Forelimb muscle (tissue), 1 donor: ENCODE measurements at regions not wholly inside any gene's neighbourhood (a gene's known extent, or its start where the extent isn't known, plus 50 kb on each side); places are given as distances from the start of the nearest gene placed in this dataset.

Experiments
- DNase-seq: peaks from one replicate; pipeline ENCODE4 v3.0.0-alpha.2; 2013; ENCODE audit warnings: low read depth

- DNase-seq = no peak
Observed at GRCh38 chr2:133667085-133667484, 98.8 kb upstream of the NCKAP5 start.

- no peak for DNase-seq
Observed at GRCh38 chr2:133667968-133668367, 99.7 kb upstream of the NCKAP5 start.

- no peak for DNase-seq
Observed at GRCh38 chr2:133668547-133668946, 100.3 kb upstream of the NCKAP5 start.

DNA sequence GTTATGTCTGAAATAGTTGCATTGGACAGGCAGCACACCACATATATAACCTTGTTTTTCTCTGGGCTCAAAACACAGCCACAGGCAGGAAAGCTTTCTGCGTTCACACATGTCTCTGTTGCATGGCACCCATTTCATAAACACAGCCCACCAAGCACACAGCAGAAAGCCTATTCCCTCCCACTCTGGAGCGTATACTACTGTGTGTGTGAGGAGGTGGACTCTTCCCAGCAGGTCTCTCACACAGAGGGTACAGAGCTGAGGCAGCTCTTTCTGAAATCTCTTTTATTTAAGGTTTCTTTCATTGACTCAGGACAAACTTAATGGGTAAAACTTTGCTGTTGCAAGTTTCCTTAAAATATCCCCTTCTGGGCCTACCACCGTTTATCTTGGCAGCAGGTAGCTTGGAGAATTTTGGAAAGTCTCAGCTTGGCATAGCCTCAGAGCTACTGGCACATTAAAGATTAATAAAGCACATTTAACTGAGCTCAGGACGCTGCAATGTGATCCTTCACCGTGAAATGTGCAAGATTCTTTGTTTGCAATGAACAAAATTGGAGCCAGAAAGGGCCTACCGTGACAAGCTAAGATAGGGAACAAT, 105.1 kb upstream of the NCKAP5 start:
- no peak for DNase-seq

DNA sequence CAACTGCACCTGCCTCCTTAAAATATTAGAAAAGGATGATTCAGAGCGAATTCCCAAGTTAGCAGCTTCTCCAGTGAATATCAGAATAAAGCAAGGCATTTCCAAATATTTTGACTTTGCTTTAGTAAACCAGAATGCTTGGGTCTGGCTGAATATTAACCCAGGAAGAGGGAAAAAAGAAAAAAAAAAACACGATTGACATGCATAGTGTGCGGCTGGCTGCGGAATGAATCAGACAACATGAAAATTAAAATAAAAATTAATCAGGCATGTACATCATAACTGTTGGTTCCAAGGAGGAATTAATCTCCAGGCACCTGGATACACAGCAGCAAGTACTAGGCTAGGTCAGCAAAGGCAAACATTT, 105.8 kb upstream of the NCKAP5 start:
- DNase-seq = no peak

DNA sequence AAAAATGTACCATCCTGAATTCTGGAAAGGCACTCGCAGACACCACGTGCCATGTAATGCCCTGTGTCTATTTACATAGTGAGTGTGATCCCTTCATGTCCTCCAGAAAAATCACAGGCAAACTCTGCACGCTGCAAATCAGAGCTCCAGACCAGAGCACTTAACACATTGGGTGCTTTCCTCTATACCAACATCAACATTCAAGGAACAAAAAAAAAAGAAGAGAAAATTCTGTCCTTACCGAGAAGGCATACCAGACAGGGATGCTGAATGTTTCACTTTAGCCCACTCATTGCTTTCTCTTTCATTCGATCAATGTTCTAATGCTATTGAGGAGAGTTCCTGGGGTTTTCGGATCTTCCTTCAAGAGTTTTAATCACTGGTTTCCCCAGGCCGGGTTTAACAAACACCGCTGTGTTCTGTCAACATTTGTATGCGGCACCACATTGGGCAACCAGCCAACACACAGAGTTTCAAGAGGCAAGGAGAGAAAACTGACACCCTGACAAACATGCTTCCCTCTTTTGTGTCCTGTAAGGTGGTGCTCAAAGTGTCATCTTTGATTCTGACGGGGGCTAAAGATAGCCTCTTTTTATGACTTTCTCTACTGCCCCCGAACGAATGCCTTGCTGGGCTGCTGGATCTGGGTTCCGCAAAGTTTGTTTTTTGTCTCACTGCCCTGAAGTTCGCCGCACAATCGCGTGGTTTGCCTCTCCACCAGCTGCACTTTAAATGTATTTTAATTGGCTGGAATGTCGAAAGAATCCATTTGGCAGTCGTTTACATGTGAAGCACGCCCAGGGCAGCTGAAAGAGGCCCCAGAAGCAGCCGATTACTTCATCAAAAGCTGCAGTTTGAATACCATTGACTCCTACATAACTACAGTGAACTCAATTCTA, 106.4 kb upstream of the NCKAP5 start:
- DNase-seq = no peak

DNA sequence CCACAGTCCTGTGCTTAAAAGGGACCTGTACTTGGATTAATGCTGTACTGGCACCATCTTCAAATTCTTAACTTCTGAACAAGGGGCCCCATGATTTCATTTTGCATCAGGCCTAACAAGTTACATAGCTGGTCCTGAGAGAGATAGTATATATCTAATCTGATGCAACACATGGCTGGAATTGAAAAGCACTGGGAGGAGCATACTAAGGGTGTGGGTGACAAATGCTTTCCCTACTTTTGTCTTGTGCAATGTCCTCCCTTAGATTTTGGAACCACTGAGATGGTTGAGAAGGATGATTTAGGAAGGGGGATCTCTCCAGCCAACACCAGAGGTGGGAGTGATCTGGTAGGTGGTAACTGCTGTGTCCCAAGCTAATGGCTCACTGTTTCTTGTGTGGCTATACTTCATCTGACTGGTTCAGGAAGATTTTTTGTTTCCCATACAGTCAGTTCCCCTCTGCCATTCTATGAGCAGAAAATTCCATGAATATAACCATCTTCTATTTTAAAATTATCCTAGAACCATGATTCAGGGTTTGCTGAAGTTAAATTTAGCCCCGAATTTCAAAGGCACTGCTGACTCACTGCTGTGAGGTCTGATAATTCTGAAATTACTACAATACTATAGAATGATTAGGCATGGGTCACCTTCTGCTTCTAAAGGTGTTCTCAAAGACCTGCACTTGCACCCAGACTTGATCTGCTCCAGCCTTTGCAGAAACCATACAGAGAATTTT, 108.3 kb upstream of the NCKAP5 start:
- DNase-seq = no peak

GRCh38 chr2:133680343-133681049, 112.2 kb upstream of the NCKAP5 start:
- DNase-seq = no peak

GRCh38 chr2:133682347-133682746, 114.1 kb upstream of the NCKAP5 start:
- DNase-seq = no peak

- no peak for DNase-seq
Observed at GRCh38 chr2:133682906-133683305, 114.6 kb upstream of the NCKAP5 start.

DNA sequence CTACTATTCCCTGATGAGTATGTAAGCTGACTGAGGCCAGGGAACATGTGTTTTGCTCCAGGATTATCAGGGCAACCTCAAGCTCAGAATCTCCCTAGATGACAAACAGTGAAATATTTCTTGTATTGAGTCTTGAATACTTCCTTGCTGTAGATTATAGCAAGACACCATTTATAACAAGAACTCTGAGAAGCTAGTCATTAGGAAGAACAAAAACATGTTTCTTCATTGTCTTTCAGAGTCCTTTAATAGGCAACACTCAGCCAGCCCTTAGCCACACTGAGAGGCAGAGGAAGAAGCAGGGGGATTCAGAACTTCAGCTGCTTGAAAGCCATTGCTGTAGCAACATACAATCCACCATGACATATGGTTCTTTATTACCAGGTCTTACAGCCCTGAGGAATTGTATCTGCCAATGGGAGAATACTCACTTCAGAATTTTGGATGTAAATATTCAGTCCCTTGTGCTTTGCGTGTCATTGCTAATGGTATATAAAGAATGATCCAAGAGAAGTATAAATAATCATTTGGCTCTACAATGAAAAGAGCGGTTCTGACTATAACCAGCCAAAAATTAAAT, 117.5 kb upstream of the NCKAP5 start:
- no peak for DNase-seq

DNA sequence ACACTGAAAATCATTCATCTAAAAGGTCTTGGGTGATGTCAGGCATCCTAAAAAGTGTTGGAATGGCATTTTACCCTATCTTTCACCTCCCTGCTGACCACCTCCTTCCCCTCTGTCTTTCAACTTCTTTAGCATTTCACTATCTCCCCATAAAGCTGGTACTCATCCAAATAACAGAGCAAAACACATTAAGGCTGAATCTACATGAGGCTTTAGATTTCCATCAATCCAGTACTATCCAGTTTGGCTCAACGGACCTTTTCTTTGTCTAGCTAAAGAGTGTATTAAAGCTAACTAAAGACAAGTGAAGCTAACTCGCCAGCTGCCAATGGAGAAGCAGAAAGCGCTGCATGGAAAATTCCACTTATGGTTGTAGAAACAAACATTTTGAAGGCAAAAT, 122.5 kb upstream of the NCKAP5 start:
- no peak for DNase-seq

DNA sequence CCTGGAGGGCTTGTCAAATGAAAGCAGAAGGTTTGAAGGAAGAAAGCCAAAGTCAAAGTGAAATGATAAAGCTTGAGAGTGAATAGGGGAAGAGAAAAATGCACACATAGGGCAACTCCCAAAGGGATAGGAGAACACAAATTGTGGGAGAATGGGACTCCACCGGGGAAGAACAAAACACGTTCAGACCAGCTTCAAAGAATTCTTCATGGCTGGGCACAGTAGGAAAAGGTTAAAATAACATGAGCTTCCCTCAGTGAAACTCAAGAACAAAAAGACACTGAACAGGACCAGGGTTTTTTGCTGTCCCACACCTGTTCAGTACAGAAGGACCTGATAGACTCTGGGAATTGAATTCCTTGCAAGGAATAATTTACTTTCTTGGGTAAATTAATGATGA, 123.1 kb upstream of the NCKAP5 start:
- no peak for DNase-seq

GRCh38 chr2:133705287-133705686, 137.0 kb upstream of the NCKAP5 start:
- DNase-seq = no peak

- no peak for DNase-seq
Observed at GRCh38 chr2:133710613-133711012, 142.3 kb upstream of the NCKAP5 start.

DNA sequence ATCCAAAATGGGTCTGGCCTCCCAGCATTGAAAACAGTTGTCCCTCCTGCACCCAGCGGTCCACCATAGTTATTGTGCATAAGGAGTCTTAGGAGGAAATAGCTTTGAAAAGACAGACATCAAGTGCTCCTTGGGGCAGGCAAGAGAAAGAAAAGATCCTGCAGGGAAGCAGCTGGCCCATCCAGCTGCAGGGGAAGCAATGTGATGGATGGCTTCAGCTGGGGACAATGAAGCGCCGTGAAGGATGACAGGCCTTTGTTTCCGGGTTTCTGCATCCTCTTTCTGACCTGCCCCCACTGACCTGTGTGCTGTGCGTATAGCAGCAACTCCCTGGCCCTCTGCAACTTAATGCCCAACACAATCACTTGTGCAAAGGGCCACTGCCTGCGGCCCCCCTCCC, 142.9 kb upstream of the NCKAP5 start:
- no peak for DNase-seq

DNA sequence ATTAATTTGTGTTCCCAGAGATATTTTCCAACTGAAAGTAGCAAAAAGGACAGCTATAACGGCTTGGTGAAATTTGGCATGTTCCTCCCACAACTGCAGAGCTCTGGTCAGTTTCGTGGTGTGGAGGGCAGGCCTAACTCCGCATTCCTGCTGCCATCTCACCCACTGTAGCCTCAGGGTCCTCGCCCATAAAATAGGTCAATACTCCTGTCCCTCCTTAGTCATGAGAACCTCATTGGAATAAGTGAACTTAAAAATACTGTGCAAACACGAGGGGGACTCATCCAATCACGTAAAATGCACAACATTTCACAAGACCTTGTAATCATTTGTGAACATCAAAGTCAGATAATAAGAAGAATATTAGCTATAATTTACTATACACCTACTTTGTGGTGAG, 143.5 kb upstream of the NCKAP5 start:
- no peak for DNase-seq

DNA sequence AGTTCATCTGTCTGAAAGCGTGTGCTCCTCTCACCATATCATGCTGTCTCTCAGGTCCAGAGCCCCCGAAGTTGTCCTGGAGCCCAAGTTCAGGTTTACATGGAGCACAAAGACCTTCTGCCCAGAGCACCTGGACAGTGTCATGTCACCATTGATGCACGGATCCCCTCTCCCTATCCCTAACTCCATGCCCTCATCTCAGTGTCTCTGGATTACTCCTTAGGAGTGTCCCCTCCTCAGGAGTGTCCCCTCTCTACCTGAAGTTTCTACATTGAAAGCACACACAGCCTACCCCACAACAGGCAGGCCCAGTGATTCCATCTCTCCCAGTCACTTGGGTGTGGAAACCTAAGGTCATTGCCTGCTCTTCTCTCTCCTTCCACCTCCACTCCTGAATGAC, 144.1 kb upstream of the NCKAP5 start:
- no peak for DNase-seq

GRCh38 chr2:133713049-133713580, 144.9 kb upstream of the NCKAP5 start:
- no peak for DNase-seq

- DNase-seq = no peak
Observed at GRCh38 chr2:133716166-133716565, 147.9 kb upstream of the NCKAP5 start.

- no peak for DNase-seq
Observed at GRCh38 chr2:133717497-133717896, 149.2 kb upstream of the NCKAP5 start.
